ENCODE measurements at regions not wholly inside any gene's neighbourhood (a gene's known extent, or its start where the extent isn't known, plus 50 kb on each side); places are given as distances from the start of the nearest gene placed in this dataset.
A peak's percentile ranks its signal among the peaks of the same experiment; 100 is the strongest.

GRCh38 chr12:114817571-114818425 is 133.8 kb upstream of the TBX3 start:
- Histone ChIP-seq H3K79me2 (ENCODE audit: control insufficient read depth in 1 of 2, insufficient read depth in 2 of 2, low read length in 2 of 2) (no peaks in the 10 kb centered on the region), H3K23me2 (ENCODE audit: low read depth, low read length) (no peaks in the 10 kb centered on the region), H3K4me3 (ENCODE audit: extremely low read depth in 1 of 4, insufficient read depth in 2 of 4, low read depth in 3 of 4, low read length in 4 of 4) (no peak overlapping the region), H4K5ac (ENCODE audit: insufficient read length, low read depth, low read length) (no peak overlapping the region), H3K36me3 (ENCODE audit: control insufficient read depth in 2 of 4, insufficient read depth in 4 of 4, low read length in 3 of 4) (no peaks in the 10 kb centered on the region), H4K91ac (replicated peaks; ENCODE audit: insufficient read length, low read length) (no peak overlapping the region), H3K9ac (replicated peaks in 1 of 4; ENCODE audit: extremely low read depth in 1 of 4, low read depth in 3 of 4, low read length in 3 of 4) (no peak overlapping the region), H2BK20ac (ENCODE audit: low read length) (no peak overlapping the region), H4K8ac (ENCODE audit: extremely low read depth, insufficient read depth, low read length) (no peak overlapping the region; the same call in 1 of the 2 replicates), H3K18ac (ENCODE audit: extremely low read depth, low read length) (no peak overlapping the region), H2BK12ac (ENCODE audit: low read depth, low read length) (no peak overlapping the region), H3K4me2 (ENCODE audit: insufficient read depth in 1 of 2, low read depth in 2 of 2, low read length in 2 of 2) (no peak overlapping the region), H3K4me1 (replicated peaks in 1 of 4; ENCODE audit: control insufficient read depth in 3 of 4, insufficient read depth in 4 of 4, low read length in 3 of 4) (peaks cover 0 to 6% (median 3%) of the 10 kb centered on the region in 4 experiments; a peak in 4 of 7 replicates), H3K27me3 (replicated peaks in 1 of 4; ENCODE audit: control insufficient read depth in 3 of 4, extremely low read depth in 1 of 4, insufficient read depth in 3 of 4, low read length in 3 of 4) (no peaks in the 10 kb centered on the region), H2AK5ac (ENCODE audit: low read depth, low read length) (no peak overlapping the region), H2BK120ac (replicated peaks; ENCODE audit: low read depth, low read length) (no peak overlapping the region), H3K23ac (ENCODE audit: insufficient read length) (no peak overlapping the region), H3K9me3 (ENCODE audit: insufficient read depth in 2 of 2, low read depth in 1 of 2, low read length in 1 of 2) (no peaks in the 10 kb centered on the region), H3K56ac (replicated peaks; ENCODE audit: insufficient read length, low read depth, low read length) (no peak overlapping the region), H2BK5ac (ENCODE audit: low read depth, low read length) (no peak overlapping the region), H3K27ac (ENCODE audit: low read depth, low read length) (no peak overlapping the region), H2BK15ac (ENCODE audit: low read length) (0 out of 2 replicates have a peak overlapping the region, but pooled peaks have one; percentile 29), H3K79me1 (ENCODE audit: low read depth, low read length) (no peaks in the 10 kb centered on the region), H2AFZ (ENCODE audit: low read length) (0 out of 2 replicates have a peak overlapping the region, but pooled peaks have one; percentile 51), H3K4ac (replicated peaks; ENCODE audit: insufficient read length, low read depth, low read length) (no peak overlapping the region), H3K14ac (ENCODE audit: insufficient read length) (no peak overlapping the region), H4K20me1 (replicated peaks in 1 of 2; ENCODE audit: control insufficient read depth in 1 of 2, insufficient read depth in 2 of 2, low read length in 2 of 2) (no peaks in the 10 kb centered on the region)
- TF ChIP-seq HDAC6 (IDR thresholded peaks at IDR 0.05; ENCODE audit: low read depth, low read length) (no peak), SRF (IDR thresholded peaks at IDR 0.05; ENCODE audit: low read depth, low read length) (no peak)
- ChIA-PET CTCF (ENCODE audit: partially characterized antibody) (interaction anchor here (0.7 kb wide), 1 partner anchor 40 kb away, joined by 4 read pairs; no protein-coding TSS in a partner anchor), POLR2A (ENCODE audit: partially characterized antibody) (no interaction called here)
- WGBS, 2 experiments (ENCODE audit: extremely low coverage in 1 of 2, insufficient coverage in 1 of 2, insufficient read length in 1 of 2, insufficient replicate concordance in 2 of 2, low coverage in 1 of 2, low lambda C conversion rate in 2 of 2, missing lambda C conversion rate in 1 of 2), result 89% methylated on average over 28 of the region's 28 CpGs; no CpG with 5 or more reads in 1 of the 2 experiments
- FAIRE-seq (no peak), DNase-seq (ENCODE audit: low read depth in 1 of 2, low spot score in 2 of 2) (no peak)

All from H1 (cell line).